Activated naive CD4-positive, alpha-beta T cell treated with anti-CD3 and anti-CD28 coated beads, Interleukin-2, amount 50 U/mL, for 16 hours (primary cell): ENCODE measurements at regions not wholly inside any gene's neighbourhood (a gene's known extent, or its start where the extent isn't known, plus 50 kb on each side); places are given as distances from the start of the nearest gene placed in this dataset.
"Not testable (repeated sequence)": the region's sequence is repeated elsewhere in the genome, so short reads cannot be mapped to it uniquely, and the experiment has no call there.

Source experiments
- DNase-seq: peaks from one replicate; pipeline ENCODE4 v3.0.0-alpha.2; 2020

GRCh38 chr4:27894951-27895350 lies 1034.3 kb downstream of the STIM2 start:
- DNase-seq, result no peak

- DNase-seq, result no peak
These were observed 1047.7 kb downstream of the STIM2 start for GRCh38 chr4:27908356-27908755.

- DNase-seq, result no peak
These were observed 1049.6 kb downstream of the STIM2 start for GRCh38 chr4:27910227-27910626.

GRCh38 chr4:27911047-27911446 lies 1050.4 kb downstream of the STIM2 start:
- DNase-seq, result no peak

GRCh38 chr4:27913738-27914137 lies 1053.1 kb downstream of the STIM2 start:
- no peak for DNase-seq

GRCh38 chr4:27915822-27916221 lies 1055.2 kb downstream of the STIM2 start:
- no peak for DNase-seq

GRCh38 chr4:27916452-27917184 lies 1056.0 kb downstream of the STIM2 start:
- DNase-seq, result no peak

GRCh38 chr4:27917381-27917780 lies 1056.7 kb downstream of the STIM2 start:
- no peak for DNase-seq

GRCh38 chr4:27921231-27921630 lies 1060.6 kb downstream of the STIM2 start:
- DNase-seq, result no peak

- no peak for DNase-seq
These were observed 1068.3 kb downstream of the STIM2 start for GRCh38 chr4:27928761-27929540.

- no peak for DNase-seq
These were observed 1069.7 kb downstream of the STIM2 start for GRCh38 chr4:27930291-27930690.

GRCh38 chr4:27930976-27931375 lies 1070.3 kb downstream of the STIM2 start:
- no peak for DNase-seq

- no peak for DNase-seq
These were observed 1070.9 kb downstream of the STIM2 start for GRCh38 chr4:27931584-27931983.

- no peak for DNase-seq
These were observed 1074.2 kb downstream of the STIM2 start for GRCh38 chr4:27934871-27935270.

- DNase-seq, result no peak
These were observed 1086.2 kb downstream of the STIM2 start for GRCh38 chr4:27946799-27947198.

- no peak for DNase-seq
These were observed 1086.7 kb downstream of the STIM2 start for GRCh38 chr4:27947302-27947701.

GRCh38 chr4:27964095-27964494 lies 1103.5 kb downstream of the STIM2 start:
- no peak for DNase-seq

GRCh38 chr4:27966664-27967063 lies 1106.0 kb downstream of the STIM2 start:
- no peak for DNase-seq

- no peak for DNase-seq
These were observed 1112.4 kb downstream of the STIM2 start for GRCh38 chr4:27973056-27973455.

GRCh38 chr4:27973700-27974099 lies 1113.1 kb downstream of the STIM2 start:
- no peak for DNase-seq

GRCh38 chr4:27974339-27974738 lies 1113.7 kb downstream of the STIM2 start:
- no peak for DNase-seq

GRCh38 chr4:27974881-27975280 lies 1114.2 kb downstream of the STIM2 start:
- DNase-seq, result not testable (repeated sequence)

- not testable (repeated sequence) for DNase-seq
These were observed 1117.9 kb downstream of the STIM2 start for GRCh38 chr4:27978427-27979109.

GRCh38 chr4:27985522-27985921 lies 1124.9 kb downstream of the STIM2 start:
- no peak for DNase-seq
